Tibial nerve (tissue), 4 donors: ENCODE measurements at regions not wholly inside any gene's neighbourhood (a gene's known extent, or its start where the extent isn't known, plus 50 kb on each side); places are given as distances from the start of the nearest gene placed in this dataset.
A peak's percentile ranks its signal among the peaks of the same experiment; 100 is the strongest.

Source experiments
- EP300 ChIP-seq, 2 donors: sonication (generic); formaldehyde crosslinking; IDR thresholded peaks; one replicate each; pipeline ENCODE4 v1.6.1; 2017; ENCODE audit warnings: antibody characterized with exemption in 2 of 2, mild to moderate bottlenecking in 1 of 2
- POLR2A ChIP-seq, 2 donors: fragments of 450-650 bp; IDR thresholded peaks; one replicate each; pipeline ENCODE4 v1.6.1; 2017; ENCODE audit warnings: antibody characterized with exemption in 2 of 2, mild to moderate bottlenecking in 2 of 2, moderate library complexity in 2 of 2
- TF ChIP-seq, protein P1 (sequence below), 5 experiments: fragments of 200-600 bp in 3 of 5; fragments of 450-650 bp in 2 of 5; sonication (generic) in 3 of 5; IDR thresholded peaks; one replicate each; pipeline ENCODE4 v1.5.1; 2016 to 2019; ENCODE audit warnings: antibody characterized with exemption in 5 of 5, mild to moderate bottlenecking in 3 of 5, moderate library complexity in 2 of 5

- TF ChIP-seq, protein P1, sequence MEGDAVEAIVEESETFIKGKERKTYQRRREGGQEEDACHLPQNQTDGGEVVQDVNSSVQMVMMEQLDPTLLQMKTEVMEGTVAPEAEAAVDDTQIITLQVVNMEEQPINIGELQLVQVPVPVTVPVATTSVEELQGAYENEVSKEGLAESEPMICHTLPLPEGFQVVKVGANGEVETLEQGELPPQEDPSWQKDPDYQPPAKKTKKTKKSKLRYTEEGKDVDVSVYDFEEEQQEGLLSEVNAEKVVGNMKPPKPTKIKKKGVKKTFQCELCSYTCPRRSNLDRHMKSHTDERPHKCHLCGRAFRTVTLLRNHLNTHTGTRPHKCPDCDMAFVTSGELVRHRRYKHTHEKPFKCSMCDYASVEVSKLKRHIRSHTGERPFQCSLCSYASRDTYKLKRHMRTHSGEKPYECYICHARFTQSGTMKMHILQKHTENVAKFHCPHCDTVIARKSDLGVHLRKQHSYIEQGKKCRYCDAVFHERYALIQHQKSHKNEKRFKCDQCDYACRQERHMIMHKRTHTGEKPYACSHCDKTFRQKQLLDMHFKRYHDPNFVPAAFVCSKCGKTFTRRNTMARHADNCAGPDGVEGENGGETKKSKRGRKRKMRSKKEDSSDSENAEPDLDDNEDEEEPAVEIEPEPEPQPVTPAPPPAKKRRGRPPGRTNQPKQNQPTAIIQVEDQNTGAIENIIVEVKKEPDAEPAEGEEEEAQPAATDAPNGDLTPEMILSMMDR (IDR thresholded peaks at IDR 0.05) = no peak
- TF ChIP-seq POLR2A (IDR thresholded peaks at IDR 0.05) = no peak
- peak in 1 of 2 donors; percentile 43 for TF ChIP-seq EP300 (IDR thresholded peaks at IDR 0.05)
Observed at GRCh38 chr16:87201052-87201451, 116.1 kb downstream of the C16orf95 start.
